Stomach (tissue), 8 donors: ENCODE measurements at regions not wholly inside any gene's neighbourhood (a gene's known extent, or its start where the extent isn't known, plus 50 kb on each side); places are given as distances from the start of the nearest gene placed in this dataset.

Source experiments
- DNase-seq, 2 donors: peaks; one replicate each; pipeline versions ENCODE4 v3.0.0 to v3.0.0-alpha.2; 2013 to 2019
- H3K27ac ChIP-seq, 5 donors: fragments of 200-600 bp in 4 of 5; sonication (generic) in 4 of 5; one replicate each; pipeline ENCODE4 v1.5.1; 2013 to 2019; ENCODE audit warnings: mild to moderate bottlenecking in 1 of 5, moderate library complexity in 1 of 5
- H3K27me3 ChIP-seq, 3 donors: fragments of 200-600 bp; sonication (generic); one replicate each; pipeline ENCODE4 v1.5.1; 2017 to 2019; ENCODE audit warnings: mixed run types in 1 of 3
- H3K36me3 ChIP-seq, 4 donors: fragments of 200-600 bp; sonication (generic); 1 replicate in 3 of 4; 2 replicates in 1 of 4; pipeline ENCODE4 v1.5.1; 2016 to 2019
- H3K4me1 ChIP-seq, 4 donors: fragments of 200-600 bp; sonication (generic); one replicate each; pipeline ENCODE4 v1.5.1; 2016 to 2019
- H3K4me3 ChIP-seq, 4 donors: fragments of 200-600 bp; sonication (generic) in 3 of 4; one replicate each; pipeline ENCODE4 v1.5.1; 2016 to 2019; ENCODE audit warnings: mild to moderate bottlenecking in 1 of 4
- H3K9me3 ChIP-seq, 4 donors: fragments of 200-600 bp; sonication (generic); one replicate each; pipeline ENCODE4 v1.5.1; 2016 to 2019
- EP300 ChIP-seq: sonication (generic); formaldehyde crosslinking; IDR thresholded peaks from one replicate; pipeline ENCODE4 v1.6.1; 2017; ENCODE audit warnings: antibody characterized with exemption
- POLR2A ChIP-seq, 4 donors: fragments of 450-650 bp; IDR thresholded peaks; one replicate each; pipeline ENCODE4 v1.6.1; 2016; ENCODE audit warnings: antibody characterized with exemption in 4 of 4, control low read depth in 2 of 4, mild to moderate bottlenecking in 1 of 4, moderate library complexity in 1 of 4
- POLR2AphosphoS5 ChIP-seq, 3 donors: sonication (generic); formaldehyde crosslinking; IDR thresholded peaks; one replicate each; pipeline ENCODE4 v1.6.1; 2016; ENCODE audit warnings: antibody characterized with exemption in 3 of 3
- WGBS, 5 donors: extraction: QIAGEN DNeasy Blood & Tissue Kit in 3 of 5; methylation state at CpG; one replicate each; pipeline versions ENCODE4 v1.1.5 to v1.1.7; 2013 to 2018; 5-methylcytosine and 5-hydroxymethylcytosine counted together
- intact Hi-C: fragments of 100-400 bp; cut with DNase I; formaldehyde crosslinking; loops from one replicate; pipeline ENCODE4 v1.15.1; 2023; ENCODE audit warnings: low total_unique reads
- TF ChIP-seq, protein P1 (sequence below), 7 experiments: fragments of 450-650 bp in 4 of 7; fragments of 200-600 bp in 3 of 7; sonication (generic) in 3 of 7; IDR thresholded peaks; one replicate each; pipeline ENCODE4 v1.5.1; 2016 to 2019; ENCODE audit warnings: antibody characterized with exemption in 7 of 7, control low read depth in 2 of 7, mild to moderate bottlenecking in 1 of 7
- donor health status: healthy with polysubstance abuse.
- donor health status: Bipolar disorder and iron deficiency.
- donor health status: healthy.

DNA sequence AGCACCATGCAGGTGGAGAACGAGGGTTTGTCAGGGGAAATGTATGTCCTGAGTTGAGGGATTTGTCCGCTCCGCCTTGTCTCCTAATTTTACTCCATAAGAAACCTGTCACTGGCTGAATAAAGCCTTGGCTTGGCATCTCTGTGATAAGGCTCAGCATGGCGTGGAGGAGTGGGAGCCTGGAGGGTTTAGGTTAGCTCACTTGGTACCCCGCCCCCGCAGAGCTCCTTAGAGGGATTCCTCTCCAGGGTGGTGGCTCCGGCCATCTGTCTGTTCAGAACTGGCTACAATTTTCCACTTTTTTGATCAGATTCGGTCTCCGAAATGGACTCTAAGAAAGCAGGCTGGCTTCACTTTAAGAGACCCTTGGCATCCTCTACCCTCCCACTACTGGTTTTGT, 192.2 kb upstream of the SYNDIG1 start:
- intact Hi-C loops = no loop called here
- 75 to 84% (median 81%) methylated on average over 9 of the region's 9 CpGs for WGBS, 5 donors
- no peak overlapping the region for H3K27ac ChIP-seq
- H3K4me3 ChIP-seq = no peak overlapping the region
- H3K36me3 ChIP-seq = no peaks in the 10 kb centered on the region
- peaks cover 0 to 12% (median 5%) of the 10 kb centered on the region in 4 donors for H3K9me3 ChIP-seq
- no peaks in the 10 kb centered on the region for H3K27me3 ChIP-seq
- DNase-seq = no peak
- H3K4me1 ChIP-seq = no peaks in the 10 kb centered on the region
- TF ChIP-seq POLR2AphosphoS5 (IDR thresholded peaks at IDR 0.05) (no peak), EP300 (no peak), POLR2A (IDR thresholded peaks at IDR 0.05) (no peak)
- TF ChIP-seq, protein P1, sequence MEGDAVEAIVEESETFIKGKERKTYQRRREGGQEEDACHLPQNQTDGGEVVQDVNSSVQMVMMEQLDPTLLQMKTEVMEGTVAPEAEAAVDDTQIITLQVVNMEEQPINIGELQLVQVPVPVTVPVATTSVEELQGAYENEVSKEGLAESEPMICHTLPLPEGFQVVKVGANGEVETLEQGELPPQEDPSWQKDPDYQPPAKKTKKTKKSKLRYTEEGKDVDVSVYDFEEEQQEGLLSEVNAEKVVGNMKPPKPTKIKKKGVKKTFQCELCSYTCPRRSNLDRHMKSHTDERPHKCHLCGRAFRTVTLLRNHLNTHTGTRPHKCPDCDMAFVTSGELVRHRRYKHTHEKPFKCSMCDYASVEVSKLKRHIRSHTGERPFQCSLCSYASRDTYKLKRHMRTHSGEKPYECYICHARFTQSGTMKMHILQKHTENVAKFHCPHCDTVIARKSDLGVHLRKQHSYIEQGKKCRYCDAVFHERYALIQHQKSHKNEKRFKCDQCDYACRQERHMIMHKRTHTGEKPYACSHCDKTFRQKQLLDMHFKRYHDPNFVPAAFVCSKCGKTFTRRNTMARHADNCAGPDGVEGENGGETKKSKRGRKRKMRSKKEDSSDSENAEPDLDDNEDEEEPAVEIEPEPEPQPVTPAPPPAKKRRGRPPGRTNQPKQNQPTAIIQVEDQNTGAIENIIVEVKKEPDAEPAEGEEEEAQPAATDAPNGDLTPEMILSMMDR (IDR thresholded peaks at IDR 0.05) = no peak

DNA sequence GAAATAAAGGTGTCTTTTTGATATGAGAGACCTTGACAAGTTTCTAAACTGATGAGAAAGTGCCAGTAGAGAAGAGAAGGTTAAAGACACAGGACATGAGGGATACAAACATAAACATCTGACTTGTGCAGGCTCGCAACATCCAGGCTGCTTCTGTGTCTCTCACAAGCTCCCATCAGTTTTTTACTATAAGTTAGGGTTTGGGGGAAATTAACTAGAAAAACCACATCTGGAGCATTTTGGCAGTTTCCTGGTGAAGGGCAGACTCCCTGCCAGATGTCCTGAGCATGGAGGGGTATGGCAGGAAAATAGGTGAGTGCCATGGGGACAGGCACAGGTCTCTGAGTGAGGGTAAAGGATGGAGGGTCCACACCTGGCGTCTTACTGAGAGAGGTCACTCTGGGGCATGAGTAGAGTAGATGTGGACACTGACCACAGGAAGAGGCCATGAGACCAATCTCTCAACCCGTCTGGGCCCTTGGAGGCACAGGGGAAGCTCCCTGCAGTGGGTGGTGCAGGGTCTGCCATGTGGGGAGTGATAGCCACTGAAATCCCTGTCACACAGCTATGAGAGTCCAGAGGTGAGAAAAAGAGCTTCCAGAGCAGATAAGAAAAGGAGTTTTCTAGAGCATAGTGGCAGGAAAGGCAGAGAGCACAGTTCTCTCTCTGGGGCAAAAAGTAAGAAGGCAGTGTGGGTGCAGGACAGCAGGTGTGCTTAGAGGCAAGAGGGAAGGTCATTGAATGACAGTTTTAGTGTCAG, 193.3 kb upstream of the SYNDIG1 start:
- WGBS, 5 donors = 45 to 76% (median 60%) methylated on average over 3 of the region's 3 CpGs
- H3K4me1 ChIP-seq = no peaks in the 10 kb centered on the region
- H3K36me3 ChIP-seq = no peaks in the 10 kb centered on the region
- no peak overlapping the region for H3K27ac ChIP-seq
- peaks cover 0 to 14% (median 5%) of the 10 kb centered on the region in 4 donors for H3K9me3 ChIP-seq
- intact Hi-C loops = no loop called here
- H3K4me3 ChIP-seq = no peak overlapping the region
- no peak for DNase-seq
- H3K27me3 ChIP-seq = no peaks in the 10 kb centered on the region
- TF ChIP-seq EP300 (no peak), POLR2A (IDR thresholded peaks at IDR 0.05) (no peak), POLR2AphosphoS5 (IDR thresholded peaks at IDR 0.05) (no peak)
- TF ChIP-seq, protein P1 (IDR thresholded peaks at IDR 0.05) = no peak

GRCh38 chr20:24273251-24273650, 196.2 kb upstream of the SYNDIG1 start:
- Histone ChIP-seq H3K4me1 (no peaks in the 10 kb centered on the region), H3K27ac (no peak overlapping the region), H3K27me3 (no peaks in the 10 kb centered on the region), H3K9me3 (peaks cover 0 to 14% (median 5%) of the 10 kb centered on the region in 4 donors), H3K4me3 (no peak overlapping the region), H3K36me3 (no peaks in the 10 kb centered on the region)
- intact Hi-C loops = no loop called here
- no peak for DNase-seq
- TF ChIP-seq POLR2AphosphoS5 (IDR thresholded peaks at IDR 0.05) (no peak), EP300 (no peak), POLR2A (IDR thresholded peaks at IDR 0.05) (no peak)
- TF ChIP-seq, protein P1 (IDR thresholded peaks at IDR 0.05) = no peak

- intact Hi-C loops = no loop called here
- WGBS, 5 donors = 58 to 76% (median 71%) methylated on average over 3 of the region's 3 CpGs
- Histone ChIP-seq H3K9me3 (no peaks in the 10 kb centered on the region), H3K4me3 (no peak overlapping the region), H3K27me3 (no peaks in the 10 kb centered on the region), H3K4me1 (peaks cover 0 to 5% (median 0%) of the 10 kb centered on the region in 4 donors), H3K36me3 (no peaks in the 10 kb centered on the region), H3K27ac (no peak overlapping the region)
- peak in 1 of 2 donors; percentile 16 for DNase-seq
- no peak for TF ChIP-seq POLR2A (IDR thresholded peaks at IDR 0.05)
- TF ChIP-seq, protein P1 (IDR thresholded peaks at IDR 0.05) = no peak
- no peak for TF ChIP-seq EP300
- TF ChIP-seq POLR2AphosphoS5 (IDR thresholded peaks at IDR 0.05) = no peak
Measured at GRCh38 chr20:24261351-24261750, 208.1 kb upstream of the SYNDIG1 start.
